ENCODE measurements at regions not wholly inside any gene's neighbourhood (a gene's known extent, or its start where the extent isn't known, plus 50 kb on each side); places are given as distances from the start of the nearest gene placed in this dataset.

DNA sequence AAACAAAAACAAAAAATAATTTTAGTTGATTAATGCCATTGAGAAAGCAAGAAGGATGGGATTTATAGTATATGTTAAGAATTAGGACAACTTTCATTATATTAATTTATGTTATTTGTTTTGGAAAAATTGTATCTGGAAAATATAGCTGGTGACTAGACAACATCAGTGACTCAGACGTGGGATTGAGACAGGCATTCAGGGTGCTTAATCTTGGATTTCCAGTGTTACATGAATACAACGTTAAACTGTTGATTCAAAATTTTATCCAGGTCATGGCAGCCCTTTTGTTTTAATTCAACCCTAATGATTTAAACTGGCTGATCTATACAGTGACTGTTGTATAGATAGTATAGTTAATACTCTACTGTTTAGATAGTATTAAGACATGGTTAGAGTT, 827.1 kb upstream of the B3GALT2 start:
- TF ChIP-seq CTCF (IDR thresholded peaks at IDR 0.05; ENCODE audit: poor library complexity) (no peak), EZH2phosphoT487 (IDR thresholded peaks at IDR 0.05; ENCODE audit: low read depth, severe bottlenecking, unreplicated experiment) (no peak), EZH2 (IDR thresholded peaks at IDR 0.05; ENCODE audit: borderline replicate concordance) (no peak)
